ENCODE measurements at regions not wholly inside any gene's neighbourhood (a gene's known extent, or its start where the extent isn't known, plus 50 kb on each side); places are given as distances from the start of the nearest gene placed in this dataset.

GRCh38 chr19:29104605-29105241 is 108.2 kb downstream of the UQCRFS1 start:
- H3K23me2 ChIP-seq (ENCODE audit: insufficient read length, low read depth, low read length, poor library complexity, severe bottlenecking), result no peaks in the 10 kb centered on the region
- H3K14ac ChIP-seq (ENCODE audit: insufficient read depth, low read length), result no peak overlapping the region
- H2AK5ac ChIP-seq (ENCODE audit: insufficient read length, low read length), result no peak overlapping the region
- TF ChIP-seq, protein P1, sequence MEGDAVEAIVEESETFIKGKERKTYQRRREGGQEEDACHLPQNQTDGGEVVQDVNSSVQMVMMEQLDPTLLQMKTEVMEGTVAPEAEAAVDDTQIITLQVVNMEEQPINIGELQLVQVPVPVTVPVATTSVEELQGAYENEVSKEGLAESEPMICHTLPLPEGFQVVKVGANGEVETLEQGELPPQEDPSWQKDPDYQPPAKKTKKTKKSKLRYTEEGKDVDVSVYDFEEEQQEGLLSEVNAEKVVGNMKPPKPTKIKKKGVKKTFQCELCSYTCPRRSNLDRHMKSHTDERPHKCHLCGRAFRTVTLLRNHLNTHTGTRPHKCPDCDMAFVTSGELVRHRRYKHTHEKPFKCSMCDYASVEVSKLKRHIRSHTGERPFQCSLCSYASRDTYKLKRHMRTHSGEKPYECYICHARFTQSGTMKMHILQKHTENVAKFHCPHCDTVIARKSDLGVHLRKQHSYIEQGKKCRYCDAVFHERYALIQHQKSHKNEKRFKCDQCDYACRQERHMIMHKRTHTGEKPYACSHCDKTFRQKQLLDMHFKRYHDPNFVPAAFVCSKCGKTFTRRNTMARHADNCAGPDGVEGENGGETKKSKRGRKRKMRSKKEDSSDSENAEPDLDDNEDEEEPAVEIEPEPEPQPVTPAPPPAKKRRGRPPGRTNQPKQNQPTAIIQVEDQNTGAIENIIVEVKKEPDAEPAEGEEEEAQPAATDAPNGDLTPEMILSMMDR (conservative IDR thresholded peaks at IDR 0.05), result no peak
- no peaks in the 10 kb centered on the region for H3K27me3 ChIP-seq (ENCODE audit: insufficient read depth, low read length)
- no CpG with 5 or more reads among the region's 10 CpGs for WGBS (ENCODE audit: extremely low coverage, insufficient read length, low lambda C conversion rate)
- DNase-seq, result no peak
- peak overlapping the region; percentile 70 for H4K8ac ChIP-seq (replicated peaks; ENCODE audit: insufficient read length, low read depth, low read length)
- H3K9ac ChIP-seq (ENCODE audit: extremely low read depth, insufficient read length, low read length), result no peak overlapping the region
- H3K36me3 Mint-ChIP-seq (ENCODE audit: insufficient read depth in 1 of 3, low read depth in 3 of 3), result no peaks in the 10 kb centered on the region; a peak in 3 of 7 replicates
- peak overlapping the region; percentile 27 for H4K5ac ChIP-seq (ENCODE audit: insufficient read length, low read depth, low read length)
- H4K91ac ChIP-seq (ENCODE audit: insufficient read length, low read depth, low read length), result no peak overlapping the region
- H4K20me1 ChIP-seq (ENCODE audit: control insufficient read depth, insufficient read depth, insufficient read length), result no peaks in the 10 kb centered on the region
- no peak overlapping the region for H3K4ac ChIP-seq (ENCODE audit: low read depth, low read length)
- H2BK12ac ChIP-seq (ENCODE audit: insufficient read length, low read depth, low read length), result no peak overlapping the region
- no peaks in the 10 kb centered on the region for H3K79me1 ChIP-seq (ENCODE audit: insufficient read depth, low read depth, low read length, poor library complexity, severe bottlenecking)
- no peak overlapping the region for H3K4me2 ChIP-seq (ENCODE audit: insufficient read depth, insufficient read length, low read length)
- H2BK20ac ChIP-seq (ENCODE audit: low read depth, low read length, poor library complexity, severe bottlenecking), result no peak overlapping the region
- H3K27me3 Mint-ChIP-seq (ENCODE audit: low read depth), result peaks cover 7% of the 10 kb centered on the region
- H3K79me2 ChIP-seq (ENCODE audit: insufficient read depth, low read length), result no peaks in the 10 kb centered on the region
- no peak overlapping the region for H2BK5ac ChIP-seq (ENCODE audit: insufficient read length, low read length)
- peaks cover 7 to 14% of the 10 kb centered on the region in 2 experiments; a peak in 3 of 4 replicates for H3K4me1 Mint-ChIP-seq
- H3K56ac ChIP-seq (ENCODE audit: insufficient read length, low read depth, low read length), result no peak overlapping the region
- H2BK120ac ChIP-seq (ENCODE audit: low read depth, low read length, poor library complexity, severe bottlenecking), result no peak overlapping the region
- no peak overlapping the region for H3K18ac ChIP-seq (ENCODE audit: insufficient read length, low read depth, low read length)
- H3K4me1 ChIP-seq (ENCODE audit: insufficient read depth, low read length), result no peaks in the 10 kb centered on the region
- no peak overlapping the region; a peak in 1 of 5 replicates for H3K4me3 Mint-ChIP-seq
- no peak overlapping the region for H2BK15ac ChIP-seq (ENCODE audit: low read depth, low read length)
- H3K27ac Mint-ChIP-seq, result peak overlapping the region in 1 of 3 experiments; percentile 28; a peak in 2 of 7 replicates
- H3T11ph ChIP-seq (ENCODE audit: low read length), result no peak overlapping the region
- no peaks in the 10 kb centered on the region for H3K9me3 ChIP-seq (ENCODE audit: control insufficient read depth, low read depth, low read length)
- no peak overlapping the region for H3K27ac ChIP-seq (ENCODE audit: insufficient read length, low read depth, low read length)
- no peak overlapping the region for H3K23ac ChIP-seq (ENCODE audit: insufficient read length, low read depth, low read length)
- H3K9me3 Mint-ChIP-seq, result peaks cover 5 to 8% of the 10 kb centered on the region in 2 experiments
- no peak overlapping the region for H2AFZ ChIP-seq (ENCODE audit: low read length)
